ENCODE measurements at regions not wholly inside any gene's neighbourhood (a gene's known extent, or its start where the extent isn't known, plus 50 kb on each side); places are given as distances from the start of the nearest gene placed in this dataset.
A peak's percentile ranks its signal among the peaks of the same experiment; 100 is the strongest.

DNA sequence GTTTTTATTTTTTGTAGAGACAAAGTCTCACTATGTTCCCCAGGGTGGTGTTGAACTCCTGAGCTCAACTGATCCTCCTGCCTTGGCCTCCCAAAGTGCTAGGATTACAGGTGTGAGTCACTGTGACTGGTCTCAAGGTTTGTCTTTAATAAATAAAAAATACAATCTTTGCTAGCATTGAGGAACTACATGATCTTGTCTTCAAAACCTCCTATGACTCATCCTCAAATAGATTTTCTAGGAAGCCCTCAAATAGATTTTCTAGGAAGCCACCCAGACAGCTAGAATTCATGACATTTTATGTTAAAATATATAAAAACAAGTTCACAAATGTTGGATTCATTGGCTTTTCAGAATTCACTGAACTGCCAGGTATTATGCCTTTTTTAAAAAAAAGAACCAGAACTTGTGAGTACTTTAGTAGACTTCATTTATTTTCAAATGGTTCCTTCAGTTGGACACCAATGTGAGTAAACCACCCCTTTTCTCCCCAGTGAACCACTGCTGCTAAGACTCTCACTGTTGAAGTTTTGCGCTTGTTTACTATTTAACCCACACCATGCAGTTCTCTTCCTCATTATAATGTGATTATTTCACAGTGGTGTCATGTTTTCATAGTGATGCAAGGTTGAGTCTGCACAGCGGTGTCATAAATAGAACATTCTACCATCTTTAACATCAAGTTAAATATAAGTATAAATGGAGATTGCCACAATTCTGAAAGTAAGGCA is 303.9 kb downstream of the CASP12 start:
- DNase-seq = no peak

DNA sequence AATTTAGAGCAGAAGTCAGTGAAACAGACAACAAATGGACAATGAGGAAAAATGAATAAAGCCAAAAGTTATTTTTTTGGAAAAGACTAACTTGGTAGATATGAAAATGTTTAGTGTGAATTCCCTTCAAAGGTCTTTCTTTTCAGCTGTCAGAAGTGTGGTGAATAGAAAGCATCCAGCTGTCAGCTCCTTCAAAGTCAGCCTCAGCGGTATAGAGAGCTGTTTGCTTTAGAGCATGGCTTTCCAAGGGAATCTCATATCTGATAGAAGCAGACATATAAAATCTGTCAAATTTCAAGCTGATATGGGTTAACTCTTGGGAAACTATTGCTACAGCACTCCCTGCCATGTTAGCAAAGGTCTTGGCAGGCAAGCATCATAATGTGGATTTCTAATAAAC is 309.3 kb downstream of the CASP12 start:
- DNase-seq = no peak

DNA sequence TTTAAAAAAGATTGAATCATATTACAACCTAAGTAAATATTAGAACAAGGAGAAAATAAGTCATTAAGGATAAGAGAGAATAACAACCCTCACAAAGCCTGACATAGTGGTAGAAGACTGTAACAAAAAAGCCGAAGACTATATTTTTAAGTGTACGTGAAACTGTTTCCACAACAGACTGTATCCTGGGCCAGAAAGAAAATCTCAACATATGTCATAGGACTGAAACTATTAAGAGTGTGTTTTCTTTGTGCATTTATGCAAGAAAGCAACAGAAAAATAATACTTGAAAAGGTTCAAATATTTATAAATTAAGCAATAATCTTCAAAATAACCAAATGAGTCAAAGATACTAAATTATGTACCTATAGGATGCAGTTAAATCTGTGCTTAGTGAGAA is 309.8 kb downstream of the CASP12 start:
- no peak for DNase-seq

DNA sequence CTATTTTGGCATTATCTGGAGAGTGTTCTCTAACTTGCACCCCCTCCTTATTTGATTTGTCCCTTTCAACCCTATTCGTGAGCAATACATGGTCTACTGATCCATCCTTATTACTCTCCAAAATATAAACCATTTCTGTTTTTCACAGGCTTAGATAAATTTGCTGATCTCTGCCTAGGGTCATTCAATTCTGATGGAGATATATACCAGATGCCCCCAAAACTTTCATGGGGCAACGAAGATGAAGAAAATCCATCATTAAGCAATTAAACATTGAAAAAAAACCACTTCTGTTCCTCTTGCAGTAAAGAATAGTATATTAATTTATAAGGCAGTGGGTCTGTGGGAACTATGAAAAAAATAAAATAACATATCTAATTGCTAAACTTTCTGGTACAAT is 313.4 kb downstream of the CASP12 start:
- no peak for DNase-seq

DNA sequence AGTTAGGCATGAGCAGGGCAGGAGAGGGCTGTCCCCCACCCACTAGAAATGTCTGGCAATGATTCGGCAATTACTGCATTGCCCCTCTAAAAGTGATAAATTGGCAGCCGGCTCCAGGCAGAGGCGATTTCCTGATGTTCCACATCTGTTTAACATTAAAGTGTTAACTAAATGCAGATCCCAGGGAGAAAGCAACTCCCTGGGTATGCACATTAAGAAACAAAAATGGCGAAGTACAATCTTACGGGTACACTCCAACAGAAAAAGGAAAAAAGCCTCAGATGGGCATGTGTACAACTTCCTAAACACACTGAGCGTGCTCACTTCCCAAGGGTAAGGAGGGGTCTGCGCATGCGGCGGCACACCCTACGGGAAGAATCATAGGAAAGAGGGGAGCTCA is 314.4 kb downstream of the CASP12 start:
- DNase-seq = no peak

DNA sequence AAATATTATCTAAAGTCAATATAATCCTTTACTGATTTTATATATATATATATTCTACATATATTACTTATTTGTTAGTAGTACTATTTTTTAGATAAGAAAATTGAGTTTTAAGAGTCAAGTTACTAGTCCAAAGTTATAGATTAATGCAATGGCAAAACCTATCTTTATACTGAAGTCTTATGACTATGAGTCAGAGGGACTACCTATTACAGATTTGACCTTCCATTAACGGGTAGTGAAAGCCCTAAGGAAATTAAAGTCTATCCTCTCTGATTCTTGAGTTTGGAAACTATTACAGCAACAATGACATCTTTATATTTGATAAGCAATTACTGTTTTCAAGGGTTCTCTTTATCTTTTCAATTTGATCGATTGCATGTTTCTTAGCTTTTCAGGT is 315.8 kb downstream of the CASP12 start:
- no peak for DNase-seq

DNA sequence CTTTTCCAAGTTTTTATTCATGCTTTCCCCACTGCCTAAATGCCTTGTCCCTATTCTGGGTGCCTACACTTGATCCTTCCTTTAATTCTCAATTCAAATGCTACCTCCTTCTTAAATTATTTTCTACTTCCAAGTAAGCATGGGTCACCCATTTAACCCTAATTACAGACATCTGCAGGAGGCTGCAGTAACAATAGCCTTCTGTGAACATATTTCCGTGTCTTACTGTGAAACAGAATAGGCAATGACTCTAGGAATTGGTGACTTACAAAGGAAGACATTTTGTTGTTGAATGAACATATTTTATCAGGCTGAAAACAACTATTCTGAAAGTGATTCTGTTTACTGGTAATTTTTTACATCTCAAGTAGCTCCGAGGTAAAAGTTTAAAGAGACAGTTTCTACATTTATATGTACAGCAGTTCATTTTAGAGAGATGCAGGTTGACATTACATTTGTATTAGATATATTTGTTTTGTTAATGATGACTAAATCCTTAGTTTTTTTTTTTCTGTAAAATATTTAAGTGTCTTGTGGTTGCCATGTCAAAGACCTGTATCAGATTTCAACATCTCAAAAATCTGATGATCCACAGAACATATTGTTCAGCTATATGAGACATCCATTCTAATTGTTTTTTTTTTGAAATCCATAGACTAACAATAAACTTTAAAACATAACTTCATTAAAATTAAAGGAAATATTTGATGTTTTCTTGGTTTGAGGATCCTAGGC is 316.8 kb downstream of the CASP12 start:
- DNase-seq = no peak

DNA sequence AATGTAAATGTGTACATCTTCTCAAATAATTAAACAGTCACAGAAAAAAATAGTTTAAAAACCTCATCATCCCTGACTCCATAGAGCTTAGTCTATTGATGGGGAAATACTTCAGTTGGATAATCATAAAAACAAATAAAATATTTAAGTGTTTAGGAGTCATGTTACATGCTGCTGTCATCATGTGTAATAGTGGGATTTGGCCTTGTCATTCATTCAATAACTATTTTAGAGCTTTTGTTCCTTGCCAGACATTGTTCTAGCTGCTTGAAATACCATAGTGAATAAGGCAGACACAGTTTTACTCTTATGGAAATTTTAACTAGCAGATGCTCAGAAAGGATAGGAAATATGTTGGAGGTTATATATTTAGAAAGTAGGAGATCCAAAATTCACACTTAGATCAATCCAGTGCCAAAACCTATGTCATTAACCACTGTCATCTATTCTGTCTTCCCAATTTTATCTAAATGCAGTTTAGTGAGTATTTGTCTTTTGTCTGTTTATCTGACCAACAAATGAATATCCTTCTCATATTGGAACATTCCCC is 324.7 kb downstream of the CASP12 start:
- no peak for DNase-seq

DNA sequence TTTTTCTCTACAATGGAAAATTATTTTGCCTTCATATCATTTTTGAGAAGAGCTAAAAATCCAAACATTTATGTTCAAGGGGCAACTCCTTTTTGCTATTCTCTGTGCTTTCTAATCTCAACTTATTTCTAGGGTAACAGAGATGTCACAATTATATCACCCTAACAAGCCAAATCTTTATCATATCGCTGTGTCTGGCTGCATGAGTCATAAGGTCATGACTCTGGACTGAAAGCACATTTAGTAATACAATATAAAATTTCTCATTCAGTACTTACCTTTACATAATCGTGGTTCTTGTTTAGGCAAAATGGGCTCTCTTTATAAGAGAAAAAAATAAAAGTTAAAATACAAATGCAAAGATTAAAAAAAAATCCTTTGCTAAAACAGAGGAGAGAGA is 326.0 kb downstream of the CASP12 start:
- no peak for DNase-seq

DNA sequence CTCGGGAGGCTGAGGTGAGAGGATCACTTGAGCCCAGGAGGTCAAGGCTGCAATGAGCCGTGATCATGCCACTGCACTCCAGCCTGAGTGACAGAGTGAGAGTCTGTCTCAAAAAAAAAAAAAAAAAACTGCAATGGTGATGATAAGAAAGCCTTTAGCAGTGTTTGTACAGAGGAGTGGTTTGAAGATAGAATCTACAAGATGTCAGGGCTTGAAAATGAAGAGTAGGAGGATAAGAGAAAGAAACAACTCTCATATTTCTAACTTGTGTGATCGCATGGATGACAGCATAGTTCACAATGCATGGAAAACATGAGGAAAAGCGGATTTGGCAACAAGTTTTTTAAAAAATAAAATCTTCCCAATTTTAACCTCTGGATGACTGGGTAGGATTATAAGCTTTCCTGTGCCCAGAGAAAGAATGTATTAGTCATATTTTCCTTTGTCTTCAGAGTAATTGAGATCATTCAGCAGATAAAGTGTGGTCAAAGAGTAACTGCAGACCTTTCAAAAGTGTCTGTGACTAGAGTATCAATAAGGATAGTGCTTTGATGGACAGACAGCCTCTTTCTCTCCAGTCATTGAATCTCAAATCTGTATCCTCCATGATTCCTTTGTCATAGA is 328.1 kb downstream of the CASP12 start:
- no peak for DNase-seq

DNA sequence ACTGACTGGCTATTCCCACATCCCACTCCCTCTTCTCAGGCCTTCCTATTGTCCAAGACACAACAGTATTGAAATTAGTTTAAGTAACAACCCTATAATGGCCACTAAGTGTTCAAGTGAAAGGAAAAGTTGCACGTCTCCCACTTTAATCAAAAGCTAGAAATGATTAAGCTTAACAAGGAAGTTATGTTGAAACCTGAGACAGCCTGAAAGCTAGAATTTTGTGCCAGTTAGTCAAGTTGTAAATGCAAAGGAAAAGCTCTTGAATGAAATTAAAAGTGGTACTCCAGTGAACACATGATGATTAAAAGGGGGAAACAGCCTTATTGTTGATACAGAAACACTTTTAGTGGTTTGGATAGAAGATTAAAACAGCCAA is 332.7 kb downstream of the CASP12 start:
- no peak for DNase-seq

DNA sequence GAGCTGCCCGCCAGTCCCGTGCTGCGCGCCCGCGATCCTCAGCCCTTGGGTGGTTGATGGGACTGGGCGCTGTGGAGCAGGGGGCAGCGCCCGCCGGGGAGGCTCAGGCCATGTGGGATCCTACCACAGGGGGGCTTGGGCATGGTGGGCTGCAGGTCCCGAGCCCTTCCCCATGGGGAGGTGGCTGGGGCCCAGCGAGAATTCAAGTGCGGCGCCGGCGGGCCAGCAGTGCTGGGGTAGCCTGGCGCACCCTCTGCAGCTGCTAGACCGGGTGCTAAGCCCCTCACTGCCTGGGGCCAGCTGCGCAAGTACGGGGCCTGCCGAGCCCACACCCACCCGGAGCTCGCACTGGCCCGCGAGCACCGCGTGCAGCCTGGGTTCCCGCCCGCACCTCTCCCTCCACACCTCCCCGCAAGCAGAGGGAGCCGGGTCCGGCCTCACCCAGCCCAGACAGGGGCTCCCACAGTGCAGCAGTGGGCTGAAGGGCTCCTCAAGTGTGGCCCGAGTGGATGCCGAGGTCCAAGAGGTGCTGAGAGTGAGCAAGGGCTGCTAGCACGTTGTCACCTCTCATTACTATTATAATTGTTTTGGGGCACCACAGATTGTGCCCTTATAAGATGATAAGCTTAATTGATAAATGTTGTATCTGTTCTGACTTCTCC is 333.2 kb downstream of the CASP12 start:
- DNase-seq = no peak

DNA sequence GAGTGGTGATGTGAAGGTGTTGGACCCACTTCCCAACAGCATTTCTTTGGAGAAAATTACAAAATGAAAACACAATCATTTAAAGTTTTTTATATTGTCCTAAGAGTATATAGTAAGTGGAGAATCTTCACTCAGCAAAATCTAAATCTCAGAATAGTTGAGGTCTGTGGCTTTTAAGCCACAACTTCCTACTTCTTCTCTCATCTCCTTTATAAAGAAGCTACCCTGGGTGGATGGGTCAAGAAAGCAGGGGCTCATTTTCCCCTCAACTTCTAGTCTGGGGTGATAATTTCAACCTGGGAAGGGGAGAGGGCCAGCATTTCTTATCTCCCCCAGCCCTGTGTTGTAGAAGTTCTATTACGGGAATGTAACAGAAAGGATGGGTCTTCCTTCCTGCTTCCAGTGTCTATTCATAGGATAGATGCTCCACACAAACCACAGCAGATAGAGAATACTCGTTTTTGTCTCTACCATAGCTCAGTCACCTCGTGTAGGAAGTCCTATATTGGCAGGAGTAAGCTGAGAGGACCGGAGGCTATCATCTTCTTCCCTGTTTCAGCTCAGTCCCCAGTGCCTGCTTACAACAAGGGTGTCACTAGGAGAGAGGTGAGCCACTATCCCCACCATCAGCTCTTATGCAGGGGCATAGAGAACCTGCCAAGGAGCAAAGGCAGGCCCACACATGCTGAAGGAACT is 341.5 kb downstream of the CASP12 start:
- no peak for DNase-seq

DNA sequence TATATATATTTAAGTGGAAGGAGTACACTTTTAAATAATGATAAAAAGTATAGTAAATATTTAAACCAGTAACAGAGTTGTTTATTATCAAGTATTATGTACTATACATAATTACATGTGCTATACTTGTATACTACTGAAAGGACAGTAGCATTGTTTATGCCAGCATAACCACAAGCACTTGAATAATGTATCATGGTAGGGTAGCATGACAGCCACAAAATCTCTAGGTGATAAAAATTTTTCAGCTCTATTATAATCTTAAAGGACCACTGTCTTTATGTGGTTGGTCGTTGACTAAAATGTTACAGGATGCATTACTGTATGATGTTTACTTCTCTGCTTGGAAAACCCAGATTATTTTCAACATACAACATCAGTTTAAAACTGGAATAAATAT is 349.2 kb downstream of the CASP12 start:
- DNase-seq = no peak

DNA sequence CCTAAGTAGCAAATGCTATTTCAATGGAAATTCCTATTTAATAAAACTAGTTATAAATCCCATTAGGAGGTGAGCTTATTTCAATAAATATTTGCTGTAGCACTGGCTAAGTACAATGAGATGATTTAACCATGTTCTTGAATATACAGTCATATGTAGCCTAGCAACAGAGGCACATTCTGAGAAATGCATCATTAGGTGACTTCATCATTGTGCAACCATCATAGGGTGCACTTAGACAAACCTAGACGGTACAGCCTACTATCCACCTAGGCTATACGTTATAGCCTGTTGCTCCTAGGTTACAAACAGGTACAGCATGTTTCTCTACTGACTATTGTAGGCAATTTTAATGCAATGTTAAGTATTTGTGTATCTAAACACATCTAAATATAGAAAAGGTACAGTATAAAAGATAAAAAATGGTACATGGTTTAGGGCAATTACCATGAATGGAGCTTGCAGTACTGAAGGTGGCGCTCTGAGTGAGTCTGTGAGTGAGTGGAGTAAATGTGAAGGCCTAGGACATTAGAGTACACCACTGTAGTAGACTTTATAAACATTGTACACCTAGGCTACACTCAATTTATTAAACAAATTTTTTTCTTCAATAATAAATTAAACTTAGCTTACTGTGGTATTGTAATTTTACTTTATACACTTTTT is 350.1 kb downstream of the CASP12 start:
- DNase-seq = no peak

DNA sequence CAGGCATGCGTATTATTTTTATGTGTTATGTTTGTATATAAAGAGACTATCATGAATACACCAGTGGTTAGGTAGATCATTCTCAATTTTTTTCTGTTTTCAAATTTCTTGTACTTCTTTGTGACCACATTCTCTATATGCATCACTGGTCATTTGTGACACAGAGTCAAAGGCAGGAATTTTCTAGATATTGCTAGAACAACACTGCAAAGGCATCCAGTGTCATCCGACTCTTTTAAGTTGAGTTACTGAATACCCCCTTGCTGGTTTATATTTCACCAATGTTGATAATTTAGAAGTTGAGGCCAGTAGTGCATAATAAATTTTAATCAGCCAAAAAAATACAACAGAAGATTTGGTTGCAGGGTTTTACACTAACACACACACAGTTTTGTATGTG is 351.8 kb downstream of the CASP12 start:
- peak; percentile 75 for DNase-seq

DNA sequence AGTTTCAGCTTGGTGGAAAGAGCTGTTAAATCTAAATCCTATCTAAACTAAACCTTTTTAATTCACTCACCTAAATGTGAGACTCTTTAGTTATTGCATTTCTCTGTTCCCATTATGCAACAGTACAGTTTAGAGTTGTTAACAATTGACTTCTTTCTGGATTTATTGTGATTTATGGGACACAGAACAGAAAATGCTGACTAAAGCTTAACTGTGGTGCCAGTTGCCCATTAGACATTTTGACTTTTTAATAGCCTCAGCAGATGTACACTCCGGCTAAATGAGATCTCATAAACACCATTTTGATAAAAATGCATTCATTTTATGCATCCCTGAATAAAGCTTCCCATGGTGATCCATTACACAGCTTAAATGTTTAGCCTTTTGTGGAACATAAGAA is 356.6 kb downstream of the CASP12 start:
- no peak for DNase-seq

DNA sequence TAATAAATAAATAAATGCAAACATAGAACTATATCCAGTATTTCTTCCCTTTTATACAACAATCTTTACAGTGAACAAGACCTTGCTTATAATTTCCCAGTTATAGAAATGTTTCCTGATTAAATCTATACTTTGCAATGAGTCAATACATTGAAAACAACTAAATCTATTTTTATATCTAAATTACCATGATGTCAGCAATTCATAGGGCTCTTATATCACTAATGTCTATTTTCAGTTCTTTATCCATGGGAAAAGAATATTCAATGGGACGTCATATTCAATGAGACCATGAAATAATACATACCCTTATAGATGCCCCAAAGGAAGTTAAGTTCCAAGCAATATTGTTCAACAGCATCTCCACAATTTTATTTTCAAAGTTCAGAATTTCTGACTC is 359.9 kb downstream of the CASP12 start:
- no peak for DNase-seq

DNA sequence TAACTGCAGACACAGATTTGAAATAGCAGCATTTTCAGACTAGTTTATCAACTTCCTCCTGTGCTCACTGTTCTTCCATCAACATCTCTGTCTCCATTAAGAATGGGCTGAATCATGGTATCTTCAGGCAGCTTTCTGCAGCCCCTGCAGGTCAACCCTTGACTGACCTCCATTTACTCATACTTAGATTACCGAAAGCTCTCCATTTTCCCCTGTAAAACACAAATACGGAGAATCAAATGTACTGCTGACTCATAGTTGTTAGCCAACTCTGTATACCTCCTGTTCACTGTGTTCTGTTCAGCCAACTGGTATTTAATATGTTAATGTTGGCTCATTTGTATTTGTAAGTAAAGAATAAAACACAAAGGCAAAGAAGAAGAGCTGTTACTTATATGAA is 364.0 kb downstream of the CASP12 start:
- no peak for DNase-seq

DNA sequence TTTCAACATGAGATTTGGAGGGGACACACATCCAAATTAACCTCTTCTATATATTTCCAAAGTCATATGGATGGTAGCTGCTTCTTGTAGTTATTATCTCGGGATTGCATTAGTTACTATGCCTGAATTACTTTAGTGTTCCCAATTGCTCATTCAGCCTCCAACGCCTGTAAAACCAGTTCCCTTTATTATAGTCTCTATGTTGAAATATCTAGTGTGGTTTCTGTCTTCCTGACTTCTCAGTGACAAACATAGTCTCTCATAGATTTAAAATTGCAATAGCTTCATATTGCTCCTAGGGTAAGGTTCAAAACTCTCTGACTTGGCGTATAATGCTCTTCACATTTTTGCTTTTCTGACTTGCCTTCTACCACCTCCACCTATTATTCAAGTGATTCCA is 366.4 kb downstream of the CASP12 start:
- DNase-seq = no peak

DNA sequence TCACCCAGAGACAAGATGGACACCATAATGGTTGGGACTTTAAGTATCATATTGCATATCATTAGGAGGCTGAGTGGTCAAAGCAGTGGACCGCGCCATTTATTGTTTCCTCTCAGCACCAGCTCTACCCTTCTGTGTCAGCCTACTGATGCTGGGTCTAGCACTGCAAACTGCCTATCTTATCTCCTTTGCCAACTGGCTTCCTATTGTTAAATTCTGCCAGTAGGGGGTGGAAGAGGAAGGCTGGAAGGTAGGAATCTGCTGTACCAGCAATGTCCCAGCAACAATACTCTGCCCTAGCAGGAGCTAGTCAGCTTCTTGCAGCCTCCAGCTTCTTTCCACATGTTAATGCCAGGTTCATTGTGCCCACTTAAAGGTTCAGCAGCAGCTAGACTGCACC is 367.1 kb upstream of the PDGFD start:
- DNase-seq = no peak

DNA sequence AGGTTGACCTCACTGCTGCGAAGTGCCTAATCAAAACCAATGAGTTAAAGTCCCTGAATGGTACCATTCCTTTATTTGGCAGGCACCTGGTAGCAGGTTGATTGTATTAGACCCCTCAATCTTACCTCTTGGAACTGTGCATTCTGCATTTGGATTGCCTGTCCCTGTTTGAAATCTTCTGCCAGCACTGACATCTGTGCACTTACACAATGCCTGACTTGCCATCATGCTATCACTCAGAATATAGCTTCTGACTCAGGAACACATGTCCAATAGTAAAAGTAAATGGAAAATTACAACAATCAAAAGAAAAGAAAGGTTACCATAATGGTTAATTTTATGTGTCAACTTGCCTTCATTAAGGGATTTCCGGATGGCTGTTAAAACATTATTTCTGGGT is 366.0 kb upstream of the PDGFD start:
- DNase-seq = no peak
